ENCODE measurements at regions not wholly inside any gene's neighbourhood (a gene's known extent, or its start where the extent isn't known, plus 50 kb on each side); places are given as distances from the start of the nearest gene placed in this dataset.

DNA sequence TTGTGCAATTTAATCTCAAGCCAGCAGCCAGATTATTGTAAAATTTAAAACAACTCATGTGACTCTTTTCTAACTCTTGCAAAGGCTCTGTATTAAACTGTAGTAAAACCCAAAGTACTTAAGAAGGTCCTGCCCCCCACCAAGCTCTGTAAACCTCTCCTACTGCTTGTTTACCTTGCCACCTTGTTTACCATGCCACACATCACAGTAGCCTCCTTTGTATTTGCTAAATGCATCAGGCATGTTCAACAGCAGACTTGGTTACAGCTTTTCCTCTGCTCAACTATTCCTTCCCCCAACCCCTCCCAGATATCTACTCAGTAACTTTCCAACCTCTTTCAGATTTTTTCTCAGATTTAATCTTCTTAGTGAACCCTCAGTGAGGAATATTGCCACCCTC, 861.6 kb downstream of the METTL15 start:
- ChIA-PET CTCF (no interaction called here), POLR2A (no interaction called here)
- H3K4me1 ChIP-seq (ENCODE audit: control insufficient read depth, insufficient read depth, low read length): no peaks in the 10 kb centered on the region
- no peaks in the 10 kb centered on the region for H3K36me3 ChIP-seq (ENCODE audit: control insufficient read depth in 2 of 2, insufficient read depth in 1 of 2, low read length in 2 of 2)
- TF ChIP-seq BCL11A (tag by site-specific recombination; IDR thresholded peaks at IDR 0.05; ENCODE audit: low read depth) (no peak), HOXC10 (CRISPR knock-in tag; IDR thresholded peaks at IDR 0.05) (no peak), ZNF677 (tag by site-specific recombination; IDR thresholded peaks at IDR 0.05) (no peak)
- H3K27ac ChIP-seq (ENCODE audit: extremely low read depth, low read depth, low read length): no peak overlapping the region
- no peak overlapping the region for H3K4me3 ChIP-seq (ENCODE audit: low read depth, low read length)
- H3K9me3 ChIP-seq (ENCODE audit: control insufficient read depth, insufficient read depth, low read depth, low read length): no peaks in the 10 kb centered on the region

DNA sequence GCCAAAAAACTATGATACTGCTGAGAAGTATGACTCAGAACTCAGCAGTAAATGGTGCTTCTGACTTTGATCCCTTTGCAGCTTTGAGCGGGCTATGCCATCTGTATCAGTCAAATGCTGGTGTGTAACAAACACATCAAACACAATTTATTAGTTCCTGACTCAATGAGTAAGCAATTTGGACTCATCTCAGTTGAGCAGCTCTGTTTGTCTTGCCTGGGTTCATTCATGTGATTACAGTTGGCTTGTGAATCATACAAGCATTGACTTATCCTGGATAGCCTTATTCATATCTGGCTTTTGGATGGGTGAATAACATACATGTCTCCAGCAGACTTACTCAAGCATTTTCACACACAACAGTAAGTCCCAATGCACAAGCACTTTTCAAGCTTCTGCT, 858.8 kb downstream of the METTL15 start:
- POLR2A ChIA-PET: no interaction called here
- Histone ChIP-seq H3K27ac (ENCODE audit: extremely low read depth, low read depth, low read length) (no peak overlapping the region), H3K36me3 (ENCODE audit: control insufficient read depth in 2 of 2, insufficient read depth in 1 of 2, low read length in 2 of 2) (no peaks in the 10 kb centered on the region), H3K4me1 (ENCODE audit: control insufficient read depth, insufficient read depth, low read length) (no peaks in the 10 kb centered on the region), H3K9me3 (ENCODE audit: control insufficient read depth, insufficient read depth, low read depth, low read length) (no peaks in the 10 kb centered on the region), H3K4me3 (ENCODE audit: low read depth, low read length) (no peak overlapping the region)
- TF ChIP-seq ZNF785 (tag by site-specific recombination; IDR thresholded peaks at IDR 0.05) (no peak), IKZF3 (tag by site-specific recombination; IDR thresholded peaks at IDR 0.05) (no peak), REST (tag by site-specific recombination; IDR thresholded peaks at IDR 0.05) (no peak), OVOL3 (tag by site-specific recombination; IDR thresholded peaks at IDR 0.05) (no peak), ZNF664 (tag by site-specific recombination; IDR thresholded peaks at IDR 0.05) (no peak), ZEB2 (tag by site-specific recombination; IDR thresholded peaks at IDR 0.05) (no peak), ZNF266 (tag by site-specific recombination; IDR thresholded peaks at IDR 0.05; ENCODE audit: low read depth) (no peak), ZNF580 (tag by site-specific recombination; IDR thresholded peaks at IDR 0.05) (no peak)
- CTCF ChIA-PET: interaction anchor here (1.0 kb wide), 1 partner anchor 34 kb away, joined by 3 read pairs; no protein-coding TSS in a partner anchor

GRCh38 chr11:28965819-28966218, 857.6 kb downstream of the METTL15 start:
- TF ChIP-seq, protein P1, sequence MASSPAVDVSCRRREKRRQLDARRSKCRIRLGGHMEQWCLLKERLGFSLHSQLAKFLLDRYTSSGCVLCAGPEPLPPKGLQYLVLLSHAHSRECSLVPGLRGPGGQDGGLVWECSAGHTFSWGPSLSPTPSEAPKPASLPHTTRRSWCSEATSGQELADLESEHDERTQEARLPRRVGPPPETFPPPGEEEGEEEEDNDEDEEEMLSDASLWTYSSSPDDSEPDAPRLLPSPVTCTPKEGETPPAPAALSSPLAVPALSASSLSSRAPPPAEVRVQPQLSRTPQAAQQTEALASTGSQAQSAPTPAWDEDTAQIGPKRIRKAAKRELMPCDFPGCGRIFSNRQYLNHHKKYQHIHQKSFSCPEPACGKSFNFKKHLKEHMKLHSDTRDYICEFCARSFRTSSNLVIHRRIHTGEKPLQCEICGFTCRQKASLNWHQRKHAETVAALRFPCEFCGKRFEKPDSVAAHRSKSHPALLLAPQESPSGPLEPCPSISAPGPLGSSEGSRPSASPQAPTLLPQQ (tag by site-specific recombination; IDR thresholded peaks at IDR 0.05): no peak
- TF ChIP-seq ZNF140 (tag by site-specific recombination; IDR thresholded peaks at IDR 0.05) (no peak), ZNF155 (tag by site-specific recombination; IDR thresholded peaks at IDR 0.05) (no peak), PRDM1 (tag by site-specific recombination; IDR thresholded peaks at IDR 0.05) (no peak), ZNF341 (tag by site-specific recombination; IDR thresholded peaks at IDR 0.05; ENCODE audit: low read depth) (no peak), ZNF404 (tag by site-specific recombination; IDR thresholded peaks at IDR 0.05) (no peak), MYNN (tag by site-specific recombination; IDR thresholded peaks at IDR 0.05; ENCODE audit: borderline replicate concordance) (no peak)
- CTCF ChIA-PET: no interaction called here
- POLR2A ChIA-PET: no interaction called here

More at GRCh38 chr11:28965819-28966218, 857.6 kb downstream of the METTL15 start:
- Histone ChIP-seq H3K4me3 (ENCODE audit: low read depth, low read length) (no peak overlapping the region), H3K36me3 (ENCODE audit: control insufficient read depth in 2 of 2, insufficient read depth in 1 of 2, low read length in 2 of 2) (no peaks in the 10 kb centered on the region), H3K9me3 (ENCODE audit: control insufficient read depth, insufficient read depth, low read depth, low read length) (no peaks in the 10 kb centered on the region), H3K4me1 (ENCODE audit: control insufficient read depth, insufficient read depth, low read length) (no peaks in the 10 kb centered on the region), H3K27ac (ENCODE audit: extremely low read depth, low read depth, low read length) (no peak overlapping the region)
